ENCODE measurements at regions not wholly inside any gene's neighbourhood (a gene's known extent, or its start where the extent isn't known, plus 50 kb on each side); places are given as distances from the start of the nearest gene placed in this dataset.

DNA sequence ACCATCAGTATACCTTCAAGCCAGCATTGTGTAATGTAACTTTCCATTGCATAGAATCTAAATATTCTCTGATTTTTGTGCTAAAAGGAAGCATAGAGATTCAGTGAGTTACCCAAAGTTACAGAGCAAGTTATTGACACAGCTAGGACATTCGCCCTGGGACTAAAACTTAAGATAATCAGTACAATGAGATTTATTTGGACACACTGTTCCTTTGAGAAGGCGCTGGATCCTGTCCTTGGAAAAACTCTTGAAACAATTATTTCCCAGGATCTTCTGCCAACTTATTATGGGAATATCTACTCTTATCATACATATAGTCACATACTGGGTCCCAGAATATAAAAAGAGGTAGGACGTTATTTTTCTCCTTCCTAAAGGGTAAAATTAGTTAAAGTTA lies 392.0 kb downstream of the UBE2NL start:
- no peak overlapping the region for H2AFZ ChIP-seq (replicated peaks)
- no peaks in the 10 kb centered on the region for H3F3A ChIP-seq (ENCODE audit: low read depth)
- H3K27me3 ChIP-seq: no peaks in the 10 kb centered on the region
- H3K9me3 ChIP-seq (ENCODE audit: low read depth): peaks cover 4% of the 10 kb centered on the region
- H3K4me3 ChIP-seq: no peak overlapping the region
- TF ChIP-seq EZH2 (IDR thresholded peaks at IDR 0.05) (no peak), EZH2phosphoT487 (IDR thresholded peaks at IDR 0.05) (no peak)
- TF ChIP-seq, protein P1, sequence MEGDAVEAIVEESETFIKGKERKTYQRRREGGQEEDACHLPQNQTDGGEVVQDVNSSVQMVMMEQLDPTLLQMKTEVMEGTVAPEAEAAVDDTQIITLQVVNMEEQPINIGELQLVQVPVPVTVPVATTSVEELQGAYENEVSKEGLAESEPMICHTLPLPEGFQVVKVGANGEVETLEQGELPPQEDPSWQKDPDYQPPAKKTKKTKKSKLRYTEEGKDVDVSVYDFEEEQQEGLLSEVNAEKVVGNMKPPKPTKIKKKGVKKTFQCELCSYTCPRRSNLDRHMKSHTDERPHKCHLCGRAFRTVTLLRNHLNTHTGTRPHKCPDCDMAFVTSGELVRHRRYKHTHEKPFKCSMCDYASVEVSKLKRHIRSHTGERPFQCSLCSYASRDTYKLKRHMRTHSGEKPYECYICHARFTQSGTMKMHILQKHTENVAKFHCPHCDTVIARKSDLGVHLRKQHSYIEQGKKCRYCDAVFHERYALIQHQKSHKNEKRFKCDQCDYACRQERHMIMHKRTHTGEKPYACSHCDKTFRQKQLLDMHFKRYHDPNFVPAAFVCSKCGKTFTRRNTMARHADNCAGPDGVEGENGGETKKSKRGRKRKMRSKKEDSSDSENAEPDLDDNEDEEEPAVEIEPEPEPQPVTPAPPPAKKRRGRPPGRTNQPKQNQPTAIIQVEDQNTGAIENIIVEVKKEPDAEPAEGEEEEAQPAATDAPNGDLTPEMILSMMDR (IDR thresholded peaks at IDR 0.05): no peak
- Mint-ChIP-seq H3K27me3 (ENCODE audit: insufficient read depth, low read depth) (no peaks in the 10 kb centered on the region), H3K4me3 (no peak overlapping the region), H3K9me3 (no peaks in the 10 kb centered on the region), H3K36me3 (no peaks in the 10 kb centered on the region), H3K27ac (no peak overlapping the region), H3K4me1 (no peaks in the 10 kb centered on the region)
- DNase-seq (ENCODE audit: low spot score): no peak
- no peaks in the 10 kb centered on the region for H3K36me3 ChIP-seq
- no peak overlapping the region for H3K9ac ChIP-seq
- H3K27ac ChIP-seq: no peak overlapping the region
- H3K4me2 ChIP-seq: no peak overlapping the region
- no peaks in the 10 kb centered on the region for H3K79me2 ChIP-seq (ENCODE audit: low read depth)
- no peaks in the 10 kb centered on the region for H3K4me1 ChIP-seq
- no peaks in the 10 kb centered on the region for H4K20me1 ChIP-seq (ENCODE audit: low read depth)

DNA sequence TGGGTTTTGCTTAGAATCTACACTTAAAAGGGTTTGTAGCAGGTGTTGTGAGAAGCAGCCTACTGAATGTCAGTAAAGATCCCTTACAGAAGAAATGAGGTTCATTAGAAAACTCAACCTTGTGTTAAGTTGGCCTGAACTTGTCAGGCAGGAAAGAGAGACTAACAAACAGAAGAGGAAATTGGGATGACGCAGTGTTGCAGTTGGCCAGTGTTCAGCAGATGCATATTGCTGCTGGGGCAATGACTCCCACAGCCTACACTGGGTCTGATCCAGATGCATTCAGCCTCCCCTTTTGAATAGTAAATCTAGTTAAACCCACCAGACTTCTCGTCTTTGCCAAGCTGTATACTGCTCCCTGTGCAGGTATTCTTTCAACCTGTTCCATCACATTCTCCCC lies 409.4 kb downstream of the UBE2NL start:
- H3K79me2 ChIP-seq (ENCODE audit: low read depth): no peaks in the 10 kb centered on the region
- no peak overlapping the region for H3K4me3 ChIP-seq
- Mint-ChIP-seq H3K27me3 (ENCODE audit: insufficient read depth, low read depth) (no peaks in the 10 kb centered on the region), H3K4me1 (no peaks in the 10 kb centered on the region), H3K36me3 (no peaks in the 10 kb centered on the region), H3K4me3 (no peak overlapping the region), H3K9me3 (peaks cover 19% of the 10 kb centered on the region), H3K27ac (no peak overlapping the region)
- no peaks in the 10 kb centered on the region for H4K20me1 ChIP-seq (ENCODE audit: low read depth)
- TF ChIP-seq EZH2phosphoT487 (IDR thresholded peaks at IDR 0.05) (no peak), EZH2 (IDR thresholded peaks at IDR 0.05) (no peak)
- TF ChIP-seq, protein P1 (IDR thresholded peaks at IDR 0.05): no peak
- H3F3A ChIP-seq (ENCODE audit: low read depth): no peaks in the 10 kb centered on the region
- H3K4me1 ChIP-seq: no peaks in the 10 kb centered on the region
- H3K4me2 ChIP-seq: no peak overlapping the region
- H3K36me3 ChIP-seq: no peaks in the 10 kb centered on the region
- no peaks in the 10 kb centered on the region for H3K27me3 ChIP-seq
- no peaks in the 10 kb centered on the region for H3K9me3 ChIP-seq (ENCODE audit: low read depth)
- H3K9ac ChIP-seq: no peak overlapping the region
- no peak overlapping the region for H3K27ac ChIP-seq
- no peak for DNase-seq (ENCODE audit: low spot score)
- H2AFZ ChIP-seq (replicated peaks): no peak overlapping the region

DNA sequence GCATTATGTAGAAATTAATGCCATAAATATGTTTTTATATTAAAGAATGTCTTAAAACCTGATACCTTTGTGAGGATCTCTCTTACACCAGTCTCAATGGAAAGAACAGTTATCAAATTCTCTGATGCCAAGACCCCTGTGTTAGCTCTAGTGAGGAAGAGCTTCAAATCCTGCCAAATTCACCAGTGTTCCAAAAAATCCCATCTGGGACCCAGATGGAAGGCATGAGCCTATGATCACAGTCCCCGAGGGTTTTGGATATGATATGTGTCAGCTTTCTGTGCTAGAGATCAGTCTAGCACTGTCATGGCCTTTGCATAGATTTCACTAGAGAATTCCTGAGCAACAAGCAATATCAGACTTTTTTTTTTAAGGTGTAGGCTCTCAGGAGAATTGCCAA lies 412.1 kb downstream of the UBE2NL start:
- H3K4me2 ChIP-seq: no peak overlapping the region
- H3K36me3 ChIP-seq: no peaks in the 10 kb centered on the region
- Mint-ChIP-seq H3K4me1 (no peaks in the 10 kb centered on the region), H3K27ac (no peak overlapping the region), H3K4me3 (no peak overlapping the region), H3K36me3 (no peaks in the 10 kb centered on the region), H3K27me3 (ENCODE audit: insufficient read depth, low read depth) (no peaks in the 10 kb centered on the region), H3K9me3 (peaks cover 3% of the 10 kb centered on the region)
- no peaks in the 10 kb centered on the region for H3K4me1 ChIP-seq
- no peaks in the 10 kb centered on the region for H3K9me3 ChIP-seq (ENCODE audit: low read depth)
- no peak for TF ChIP-seq EZH2 (IDR thresholded peaks at IDR 0.05)
- TF ChIP-seq, protein P1 (IDR thresholded peaks at IDR 0.05): no peak
- DNase-seq (ENCODE audit: low spot score): no peak
- H3K27me3 ChIP-seq: no peaks in the 10 kb centered on the region
- no peak overlapping the region for H3K9ac ChIP-seq
- no peak overlapping the region for H3K4me3 ChIP-seq
- H3K27ac ChIP-seq: no peak overlapping the region
- H2AFZ ChIP-seq (replicated peaks): no peak overlapping the region
- no peaks in the 10 kb centered on the region for H3F3A ChIP-seq (ENCODE audit: low read depth)
- no peaks in the 10 kb centered on the region for H4K20me1 ChIP-seq (ENCODE audit: low read depth)
- no peaks in the 10 kb centered on the region for H3K79me2 ChIP-seq (ENCODE audit: low read depth)

DNA sequence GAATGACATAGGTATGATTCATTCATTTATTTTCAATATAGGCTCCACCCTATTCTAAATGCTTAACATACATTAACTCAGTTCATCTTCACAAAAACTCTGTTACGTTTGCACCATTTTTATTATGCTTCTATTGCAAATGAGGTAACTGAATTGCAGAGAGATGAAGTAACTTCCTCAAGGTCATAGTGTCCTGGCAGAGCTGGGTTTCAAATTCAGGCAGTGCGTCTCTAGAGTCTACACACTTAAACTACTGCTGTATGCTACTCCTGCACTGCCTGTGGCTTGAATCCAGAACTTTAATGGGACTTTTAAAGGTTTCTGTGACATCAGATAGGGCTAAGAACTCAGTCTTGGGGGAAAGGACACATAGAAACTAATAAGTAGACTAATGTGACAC lies 413.4 kb downstream of the UBE2NL start:
- Histone ChIP-seq H3K27me3 (no peaks in the 10 kb centered on the region), H4K20me1 (ENCODE audit: low read depth) (no peaks in the 10 kb centered on the region), H3K4me1 (no peaks in the 10 kb centered on the region), H3K4me2 (no peak overlapping the region), H2AFZ (replicated peaks) (no peak overlapping the region), H3K9me3 (ENCODE audit: low read depth) (peaks cover 3% of the 10 kb centered on the region), H3K9ac (no peak overlapping the region), H3K4me3 (no peak overlapping the region), H3K36me3 (no peaks in the 10 kb centered on the region), H3K79me2 (ENCODE audit: low read depth) (no peaks in the 10 kb centered on the region), H3F3A (ENCODE audit: low read depth) (no peaks in the 10 kb centered on the region), H3K27ac (no peak overlapping the region)
- Mint-ChIP-seq H3K9me3 (peaks cover 5% of the 10 kb centered on the region), H3K27me3 (ENCODE audit: insufficient read depth, low read depth) (no peaks in the 10 kb centered on the region), H3K27ac (no peak overlapping the region), H3K4me1 (no peaks in the 10 kb centered on the region), H3K36me3 (no peaks in the 10 kb centered on the region), H3K4me3 (no peak overlapping the region)
- no peak for DNase-seq (ENCODE audit: low spot score)
- TF ChIP-seq EZH2 (IDR thresholded peaks at IDR 0.05) (no peak), EZH2phosphoT487 (IDR thresholded peaks at IDR 0.05) (no peak)
- TF ChIP-seq, protein P1 (IDR thresholded peaks at IDR 0.05): no peak
